WTC11 (cell line): ENCODE measurements at regions not wholly inside any gene's neighbourhood (a gene's known extent, or its start where the extent isn't known, plus 50 kb on each side); places are given as distances from the start of the nearest gene placed in this dataset.

Experiments used
- ATAC-seq: fragments of 200-7000 bp; cut with Tn5 transposase; 2 replicates; pipeline ENCODE4 v1.10.0; 2021; ENCODE audit warnings: mild to moderate bottlenecking, moderate library complexity
- CTCF ChIA-PET: fragments of 300-600 bp; sonication (Branson Sonifier 250); formaldehyde crosslinking; loops from one replicate; lab custom pipeline; 2021; ENCODE audit warnings: antibody characterized with exemption; lab: Charles Lee
- POLR2A ChIA-PET: fragments of 350-600 bp; sonication (Branson Sonifier 250); formaldehyde crosslinking; loops from one replicate; lab custom pipeline; 2021; ENCODE audit warnings: antibody characterized with exemption; lab: Charles Lee
- DNase-seq: peaks from one replicate; pipeline ENCODE4 v3.0.0; 2021; ENCODE audit warnings: low spot score
- H3K27ac Mint-ChIP-seq: 2 replicates; pipeline ENCODE4 v1.8.0; 2021; ENCODE audit warnings: mixed read lengths
- H3K27me3 Mint-ChIP-seq: 2 replicates; pipeline ENCODE4 v1.8.0; 2021; ENCODE audit warnings: low read depth, mild to moderate bottlenecking, moderate library complexity, mixed read lengths
- H3K36me3 Mint-ChIP-seq: 2 replicates; pipeline ENCODE4 v1.8.0; 2021; ENCODE audit warnings: mixed read lengths
- H3K4me1 Mint-ChIP-seq: 2 replicates; pipeline ENCODE4 v1.8.0; 2022; ENCODE audit warnings: mixed read lengths
- H3K4me3 Mint-ChIP-seq: 2 replicates; pipeline ENCODE4 v1.8.0; 2021; ENCODE audit warnings: mild to moderate bottlenecking, moderate library complexity, mixed read lengths
- H3K9me3 Mint-ChIP-seq: 2 replicates; pipeline ENCODE4 v1.8.0; 2021; ENCODE audit warnings: mixed read lengths
- AR ChIP-seq: fragments of 250-450 bp; sonication (Bioruptor Pico); IDR thresholded peaks from 2 replicates; pipeline ENCODE4 v1.9.0; 2021; ENCODE audit warnings: mild to moderate bottlenecking
- ATF6 ChIP-seq: sonication (generic); formaldehyde crosslinking; IDR thresholded peaks from 2 replicates; pipeline ENCODE4 v1.8.1; 2023; ENCODE audit warnings: mild to moderate bottlenecking, missing genetic modification reagents
- CDX4 ChIP-seq: fragments of 250-450 bp; sonication (Bioruptor Pico); IDR thresholded peaks from 2 replicates; pipeline ENCODE4 v1.9.0; 2021; ENCODE audit warnings: moderate library complexity, mild to moderate bottlenecking, inconsistent platforms, borderline replicate concordance
- FOXP1 ChIP-seq: sonication (generic); formaldehyde crosslinking; IDR thresholded peaks from 2 replicates; pipeline ENCODE4 v1.8.0; 2022; ENCODE audit warnings: missing genetic modification reagents, mild to moderate bottlenecking, moderate library complexity, borderline replicate concordance
- GABPB1 ChIP-seq: sonication (generic); formaldehyde crosslinking; IDR thresholded peaks from 2 replicates; pipeline ENCODE4 v1.8.1; 2023; ENCODE audit warnings: mild to moderate bottlenecking, missing genetic modification reagents
- PRDM15 ChIP-seq: sonication (generic); formaldehyde crosslinking; IDR thresholded peaks from 2 replicates; pipeline ENCODE4 v1.8.0; 2022; ENCODE audit warnings: missing genetic modification reagents
- SMAD3 ChIP-seq: sonication (generic); formaldehyde crosslinking; IDR thresholded peaks from 2 replicates; pipeline ENCODE4 v1.8.0; 2022; ENCODE audit warnings: missing genetic modification reagents, mild to moderate bottlenecking, borderline replicate concordance
- ZBTB43 ChIP-seq: sonication (generic); formaldehyde crosslinking; IDR thresholded peaks from 2 replicates; pipeline ENCODE4 v1.8.1; 2023; ENCODE audit warnings: mild to moderate bottlenecking, missing genetic modification reagents
- ZMAT4 ChIP-seq: fragments of 250-450 bp; sonication (Bioruptor Pico); IDR thresholded peaks from 2 replicates; pipeline ENCODE4 v1.9.0; 2021; ENCODE audit warnings: mild to moderate bottlenecking
- ZNF263 ChIP-seq: sonication (generic); formaldehyde crosslinking; IDR thresholded peaks from 2 replicates; pipeline ENCODE4 v1.8.1; 2022; ENCODE audit warnings: low read depth, mild to moderate bottlenecking, moderate library complexity, missing genetic modification reagents
- ZNF396 ChIP-seq: fragments of 250-450 bp; sonication (Bioruptor Pico); IDR thresholded peaks from 2 replicates; pipeline ENCODE4 v1.8.0; 2021; ENCODE audit warnings: mild to moderate bottlenecking, moderate library complexity, borderline replicate concordance
- ZNF532 ChIP-seq: fragments of 250-450 bp; sonication (Bioruptor Pico); IDR thresholded peaks from 2 replicates; pipeline ENCODE4 v1.9.0; 2021; ENCODE audit warnings: mild to moderate bottlenecking, borderline replicate concordance
- ZSCAN18 ChIP-seq: fragments of 250-450 bp; sonication (Bioruptor Pico); IDR thresholded peaks from 2 replicates; pipeline ENCODE4 v2.1.2; 2022; ENCODE audit warnings: mild to moderate bottlenecking, moderate library complexity

GRCh38 chrX:116289592-116289991 lies 119.0 kb downstream of the AGTR2 start (continued):
- TF ChIP-seq SMAD3 = no peak

GRCh38 chrX:116290359-116290758 lies 119.8 kb downstream of the AGTR2 start:
- Mint-ChIP-seq H3K27me3 (no peaks in the 10 kb centered on the region; the same call in 1 of the 2 replicates), H3K9me3 (no peaks in the 10 kb centered on the region), H3K4me1 (peaks cover 18% of the 10 kb centered on the region), H3K27ac (no peak overlapping the region), H3K4me3 (no peak overlapping the region), H3K36me3 (no peaks in the 10 kb centered on the region)
- TF ChIP-seq PRDM15 (CRISPR knock-in tag) (no peak), ATF6 (CRISPR knock-in tag) (no peak), FOXP1 (CRISPR knock-in tag) (no peak), GABPB1 (CRISPR knock-in tag) (no peak), ZMAT4 (CRISPR knock-in tag) (no peak), AR (CRISPR knock-in tag) (no peak), ZSCAN18 (no peak), CDX4 (CRISPR knock-in tag) (no peak), ZNF396 (CRISPR knock-in tag) (no peak), ZNF532 (CRISPR knock-in tag) (no peak), ZBTB43 (CRISPR knock-in tag) (no peak), ZNF263 (CRISPR knock-in tag) (no peak)
- ATAC-seq = no peak
- CTCF ChIA-PET = no interaction called here
- DNase-seq = no peak
- POLR2A ChIA-PET = no interaction called here
